HG02981 (cell line): ENCODE measurements at regions not wholly inside any gene's neighbourhood (a gene's known extent, or its start where the extent isn't known, plus 50 kb on each side); places are given as distances from the start of the nearest gene placed in this dataset.

Experiments used
- ATAC-seq: cut with Tn5 transposase; IDR thresholded peaks from one replicate; pipeline ENCODE4 v1.9.1; 2021; ENCODE audit warnings: mild to moderate bottlenecking, moderate library complexity; ENCODE audit not compliant: unreplicated experiment

- no peak for ATAC-seq
These were observed 100.2 kb upstream of the SULT1C3 start for GRCh38 chr2:108139521-108139920.

DNA sequence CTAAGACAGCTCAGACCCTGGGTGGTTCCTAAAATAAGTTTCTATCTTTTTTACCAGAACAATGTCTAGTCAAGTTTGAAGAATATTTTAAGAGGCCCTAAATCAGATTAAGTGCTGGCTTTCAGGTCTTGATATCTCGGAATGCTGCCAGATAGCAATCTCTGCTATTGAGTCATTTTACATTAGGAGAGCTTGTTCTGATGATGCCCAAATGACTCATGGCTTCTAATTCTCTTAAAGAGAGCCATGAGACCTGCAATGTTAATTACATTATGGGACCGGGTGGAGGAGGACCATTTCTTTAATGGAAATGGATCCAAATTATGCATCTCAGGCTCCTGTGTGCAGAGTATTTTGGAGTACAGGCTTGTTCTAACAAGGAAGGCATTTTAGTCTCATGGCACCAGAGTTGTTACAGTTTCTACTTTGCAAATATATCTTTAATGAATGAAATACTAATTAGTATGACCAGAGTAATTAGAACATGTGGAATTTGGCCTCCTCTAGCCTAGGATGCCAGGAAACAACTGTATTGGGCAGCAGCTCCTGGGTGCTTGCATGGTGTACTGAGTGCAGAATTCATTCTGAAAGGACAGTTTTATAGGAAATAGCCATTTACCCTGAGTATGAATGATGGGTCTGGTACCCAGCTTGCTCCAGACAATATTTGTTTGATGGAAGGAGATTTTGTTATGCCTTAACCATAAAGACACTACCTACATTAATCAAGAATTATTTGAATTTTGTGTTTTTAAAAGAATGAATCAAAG, 94.0 kb upstream of the SULT1C3 start:
- ATAC-seq = no peak

- no peak for ATAC-seq
These were observed 91.2 kb upstream of the SULT1C3 start for GRCh38 chr2:108148555-108148954.

DNA sequence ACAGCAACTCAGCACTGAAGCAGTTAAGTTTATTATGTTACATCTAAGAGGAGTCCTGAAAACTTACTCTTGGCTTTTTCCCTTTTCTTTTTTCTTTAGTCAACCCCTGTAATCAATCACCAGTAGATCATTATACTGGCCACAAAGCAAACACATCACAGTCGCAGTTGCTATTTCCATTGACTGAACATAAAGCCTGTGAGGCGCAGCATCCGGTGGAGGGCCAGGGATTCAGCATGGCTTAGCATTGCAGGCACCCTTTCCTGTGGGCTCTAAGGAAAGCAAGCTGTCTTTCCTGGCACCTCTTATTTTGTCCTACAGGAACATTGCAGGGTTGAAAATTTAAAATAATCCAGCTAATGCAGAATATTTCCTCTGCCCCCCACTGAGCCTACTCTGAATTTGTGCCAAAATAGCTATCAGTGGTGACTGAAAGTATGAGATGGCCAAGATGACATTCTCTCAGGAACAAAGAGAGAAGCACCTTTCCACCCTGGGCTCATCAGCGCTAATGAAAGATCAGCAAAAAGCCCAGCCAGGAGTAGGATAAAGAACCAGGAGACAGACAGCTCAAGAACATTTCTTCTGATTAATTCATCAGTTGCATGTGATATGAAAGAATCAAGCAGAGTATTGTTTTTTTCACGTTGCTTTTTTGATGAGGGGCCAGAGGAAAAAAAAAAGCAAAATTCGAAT, 85.3 kb upstream of the SULT1C3 start:
- ATAC-seq = no peak

GRCh38 chr2:108161298-108161697, 78.5 kb upstream of the SULT1C3 start:
- ATAC-seq = no peak

- ATAC-seq = no peak
These were observed 75.5 kb upstream of the SULT1C3 start for GRCh38 chr2:108164318-108164717.

GRCh38 chr2:108165729-108166128, 74.0 kb upstream of the SULT1C3 start:
- no peak for ATAC-seq

- no peak for ATAC-seq
These were observed 72.1 kb upstream of the SULT1C3 start for GRCh38 chr2:108167699-108168098.

DNA sequence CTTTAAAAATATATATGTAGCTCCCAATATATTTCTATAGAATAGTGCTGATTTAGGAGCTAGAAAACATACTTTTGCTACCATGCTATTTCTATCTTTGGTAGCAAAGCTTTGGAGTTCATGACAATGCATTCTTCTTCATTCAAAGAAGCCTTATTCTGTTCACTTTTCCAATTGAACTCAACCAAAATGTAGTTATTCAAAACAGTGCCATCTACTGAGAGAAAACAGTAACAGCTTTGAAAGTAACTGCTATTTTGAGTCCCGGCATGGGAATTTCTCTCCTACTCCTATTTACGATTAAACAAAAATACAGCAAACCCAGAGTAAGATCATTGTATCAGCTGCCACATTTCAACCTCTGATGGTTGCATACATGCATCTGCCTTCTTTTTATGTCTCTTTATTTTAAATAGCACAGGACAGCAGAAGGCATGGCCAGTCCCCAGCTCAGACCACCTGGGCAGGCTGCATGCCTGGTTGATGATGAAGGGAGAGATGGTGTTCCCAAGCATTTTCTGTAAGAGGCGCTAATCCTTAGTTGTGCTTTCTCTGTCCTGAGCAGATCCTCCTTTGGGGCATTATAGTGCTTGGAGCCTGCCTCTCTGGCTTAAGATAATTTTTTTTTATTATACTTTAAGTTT, 69.7 kb upstream of the SULT1C3 start:
- no peak for ATAC-seq

- no peak for ATAC-seq
These were observed 68.1 kb upstream of the SULT1C3 start for GRCh38 chr2:108171657-108172056.

DNA sequence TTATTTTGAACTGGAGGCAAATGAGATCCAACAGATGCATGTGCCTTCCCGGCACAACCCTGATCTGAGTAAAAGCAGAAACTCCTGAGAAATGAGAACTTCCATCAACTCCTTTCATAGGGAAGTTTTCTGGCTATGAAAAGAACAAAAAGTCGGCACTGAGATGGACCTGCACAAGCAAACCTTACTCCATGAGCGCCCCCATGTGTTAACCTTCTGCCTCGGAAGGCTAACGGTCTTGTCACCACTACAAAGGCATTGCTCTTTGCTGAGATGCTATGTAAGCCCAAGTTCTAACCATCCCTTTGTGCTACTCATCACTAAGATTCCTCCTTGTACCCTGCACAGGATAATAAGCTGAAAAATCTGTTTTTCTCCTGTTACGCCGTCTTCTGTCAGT, 57.3 kb upstream of the SULT1C3 start:
- ATAC-seq = no peak

DNA sequence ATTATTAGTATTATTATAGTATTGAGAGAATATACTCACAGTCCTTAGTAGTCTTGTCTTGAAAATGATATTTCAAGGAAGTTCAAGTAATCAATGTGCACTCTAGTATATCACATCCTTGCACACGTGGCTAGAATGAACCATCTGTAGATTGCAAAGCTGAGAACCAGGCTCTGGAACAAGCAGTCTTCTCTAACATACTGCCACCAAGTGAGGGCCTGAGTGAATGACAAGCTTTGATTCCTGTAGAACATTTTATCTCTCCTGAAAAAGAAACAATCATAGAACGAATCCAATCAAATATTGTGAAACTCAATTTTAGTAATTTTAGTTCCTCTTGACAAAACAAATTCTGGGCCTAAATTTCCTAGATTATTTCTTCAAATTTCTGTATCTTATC, 55.3 kb upstream of the SULT1C3 start:
- peak; percentile 61 for ATAC-seq

DNA sequence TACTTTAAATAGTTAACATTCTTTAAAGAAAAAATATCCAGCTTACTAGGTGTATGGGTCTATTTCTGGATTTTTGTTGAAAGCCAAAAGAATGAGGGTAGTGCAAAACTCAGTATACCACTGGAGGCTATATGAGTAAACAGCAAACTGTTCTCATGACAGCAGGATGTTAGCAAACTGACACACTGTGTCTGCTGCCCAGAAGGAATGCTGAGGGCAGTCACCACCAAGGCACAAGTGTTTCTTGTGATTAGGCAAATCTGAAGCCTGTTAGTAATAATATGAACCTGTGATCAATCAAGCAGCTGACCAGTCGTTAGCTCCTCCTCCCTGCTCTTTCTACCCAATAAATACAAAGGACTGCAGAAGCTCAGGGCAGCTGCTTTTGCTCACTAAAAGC, 50.5 kb upstream of the SULT1C3 start:
- ATAC-seq = no peak
